ENCODE measurements at regions not wholly inside any gene's neighbourhood (a gene's known extent, or its start where the extent isn't known, plus 50 kb on each side); places are given as distances from the start of the nearest gene placed in this dataset.

GRCh38 chr13:69292789-69293425, 814.7 kb upstream of the ATXN8OS start:
- TF ChIP-seq, protein P1, sequence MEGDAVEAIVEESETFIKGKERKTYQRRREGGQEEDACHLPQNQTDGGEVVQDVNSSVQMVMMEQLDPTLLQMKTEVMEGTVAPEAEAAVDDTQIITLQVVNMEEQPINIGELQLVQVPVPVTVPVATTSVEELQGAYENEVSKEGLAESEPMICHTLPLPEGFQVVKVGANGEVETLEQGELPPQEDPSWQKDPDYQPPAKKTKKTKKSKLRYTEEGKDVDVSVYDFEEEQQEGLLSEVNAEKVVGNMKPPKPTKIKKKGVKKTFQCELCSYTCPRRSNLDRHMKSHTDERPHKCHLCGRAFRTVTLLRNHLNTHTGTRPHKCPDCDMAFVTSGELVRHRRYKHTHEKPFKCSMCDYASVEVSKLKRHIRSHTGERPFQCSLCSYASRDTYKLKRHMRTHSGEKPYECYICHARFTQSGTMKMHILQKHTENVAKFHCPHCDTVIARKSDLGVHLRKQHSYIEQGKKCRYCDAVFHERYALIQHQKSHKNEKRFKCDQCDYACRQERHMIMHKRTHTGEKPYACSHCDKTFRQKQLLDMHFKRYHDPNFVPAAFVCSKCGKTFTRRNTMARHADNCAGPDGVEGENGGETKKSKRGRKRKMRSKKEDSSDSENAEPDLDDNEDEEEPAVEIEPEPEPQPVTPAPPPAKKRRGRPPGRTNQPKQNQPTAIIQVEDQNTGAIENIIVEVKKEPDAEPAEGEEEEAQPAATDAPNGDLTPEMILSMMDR (IDR thresholded peaks at IDR 0.05), result no peak
- TF ChIP-seq POLR2A (IDR thresholded peaks at IDR 0.05), result no peak
